Stimulated activated CD4-positive, alpha-beta T cell treated with anti-CD3 and anti-CD28 coated beads, Interleukin-12 subunit alpha, Interleukin-12 subunit beta, amount 100 ng/mL, for 48 hours (primary cell): ENCODE measurements at regions not wholly inside any gene's neighbourhood (a gene's known extent, or its start where the extent isn't known, plus 50 kb on each side); places are given as distances from the start of the nearest gene placed in this dataset.

Experiments used
- DNase-seq, 3 donors: peaks; one replicate each; pipeline ENCODE4 v3.0.0-alpha.2; 2020; ENCODE audit warnings: low read depth in 2 of 3, low spot score in 1 of 3

DNA sequence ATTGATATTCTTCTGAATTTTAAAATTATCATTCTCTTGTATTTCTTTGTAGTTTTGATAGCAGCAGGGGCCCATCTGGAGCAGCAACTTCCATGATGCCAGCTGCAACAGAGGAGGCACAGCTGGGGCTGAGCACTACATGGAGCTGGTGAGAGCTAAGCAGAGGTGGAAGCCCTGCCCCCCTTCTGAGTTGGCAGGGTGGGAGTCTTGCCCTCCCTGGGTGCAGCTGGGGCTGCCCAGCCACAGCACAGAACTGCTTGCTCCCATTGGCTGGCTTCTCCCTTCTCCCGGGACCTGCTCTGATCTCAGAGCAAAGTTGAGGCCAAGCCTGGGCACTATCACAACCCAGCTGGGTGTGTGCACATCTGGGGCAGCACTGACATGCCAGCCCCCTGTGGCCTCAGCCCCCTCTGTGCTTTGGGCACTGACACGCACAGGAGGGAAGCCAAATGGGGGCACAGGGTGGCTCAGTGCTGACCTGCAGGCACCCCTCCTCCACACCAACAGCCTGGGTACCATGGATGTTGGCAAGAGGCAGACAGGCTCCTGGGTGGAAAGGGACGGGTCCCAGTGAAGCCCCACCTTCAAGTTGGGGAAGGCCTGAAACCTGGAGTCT is 69.1 kb upstream of the EYA4 start:
- no peak for DNase-seq

DNA sequence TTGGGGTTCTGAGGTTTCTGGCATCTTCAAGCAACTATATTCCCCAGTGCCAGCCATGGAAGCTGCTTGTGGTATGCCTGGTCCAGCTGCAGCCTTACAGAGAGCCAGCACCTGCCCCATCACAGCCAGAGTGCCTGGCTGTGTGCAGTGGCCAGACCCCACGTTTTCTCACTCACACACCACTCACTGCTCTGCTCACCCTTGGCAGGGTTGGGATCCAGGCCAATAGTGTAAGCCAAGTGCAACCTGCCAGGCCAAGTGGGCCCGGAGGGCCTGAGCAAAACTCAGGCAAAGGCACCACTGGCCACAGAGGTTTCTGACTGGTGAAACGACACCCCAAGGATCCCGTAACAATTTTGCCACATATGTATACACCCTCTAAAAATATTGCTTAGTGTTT is 67.9 kb upstream of the EYA4 start:
- no peak for DNase-seq

DNA sequence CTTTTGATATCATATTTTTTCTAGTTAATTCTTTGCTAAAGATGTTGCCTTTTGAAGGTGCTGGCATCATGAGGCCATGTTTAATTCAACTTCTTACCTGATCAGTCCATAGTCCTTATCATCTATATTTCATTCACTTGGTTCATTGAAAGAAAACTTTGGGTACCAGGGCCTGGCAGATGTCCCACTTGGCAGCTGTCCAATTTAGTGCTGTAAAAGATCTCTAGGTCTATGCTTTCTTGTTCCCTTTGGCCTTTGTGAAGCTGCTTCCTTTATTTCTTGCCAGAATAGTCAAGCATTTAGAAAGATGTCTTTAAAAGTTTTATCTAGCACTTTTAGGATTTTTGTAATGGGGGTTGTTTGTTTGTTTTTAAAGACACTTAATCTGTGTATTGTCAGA is 61.7 kb upstream of the EYA4 start:
- DNase-seq = no peak

DNA sequence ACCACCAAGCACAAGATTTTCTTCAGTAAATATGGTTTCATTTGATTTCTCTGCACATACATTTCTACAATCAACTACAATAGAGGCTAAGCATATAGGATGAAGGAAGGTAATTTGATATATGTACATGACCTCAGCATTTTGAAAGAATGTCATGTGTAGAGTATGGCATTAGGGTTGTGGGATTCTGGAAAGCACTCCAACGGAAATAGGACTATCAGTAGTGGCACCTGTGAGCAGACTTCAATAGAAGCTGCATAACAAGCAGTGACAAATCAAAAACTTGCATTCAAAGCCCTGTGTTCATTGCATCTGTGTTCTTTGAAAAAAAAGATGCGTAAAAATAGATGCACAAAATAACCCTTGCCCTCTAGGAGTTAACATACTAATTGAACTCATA is 57.5 kb upstream of the EYA4 start:
- no peak for DNase-seq

DNA sequence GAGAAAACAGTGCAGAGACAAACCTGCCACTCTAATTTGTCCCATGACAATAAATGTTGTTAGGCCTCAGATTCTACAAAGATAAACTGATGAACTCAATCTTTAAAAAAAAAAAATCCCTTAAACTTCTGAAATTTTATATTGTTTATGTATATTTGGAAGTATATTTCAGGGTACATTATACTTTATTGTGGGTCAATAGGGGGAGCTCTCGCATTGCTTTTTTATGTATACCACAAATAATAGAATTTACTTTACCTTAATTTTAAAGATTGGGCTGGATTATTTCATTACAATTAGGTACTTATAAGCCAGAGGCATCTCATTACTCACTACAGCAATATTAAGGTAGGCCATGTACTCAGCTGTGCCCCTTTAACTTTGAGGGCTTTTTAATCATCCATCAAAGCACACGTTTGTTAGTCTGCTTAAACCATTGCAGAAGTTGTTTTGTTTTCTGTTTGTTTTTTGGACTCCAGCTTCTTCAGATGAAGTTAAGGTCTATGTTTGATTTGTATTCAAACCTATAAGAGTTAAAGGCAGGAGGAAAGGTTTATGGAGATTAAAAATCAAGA is 56.3 kb upstream of the EYA4 start:
- DNase-seq = no peak

DNA sequence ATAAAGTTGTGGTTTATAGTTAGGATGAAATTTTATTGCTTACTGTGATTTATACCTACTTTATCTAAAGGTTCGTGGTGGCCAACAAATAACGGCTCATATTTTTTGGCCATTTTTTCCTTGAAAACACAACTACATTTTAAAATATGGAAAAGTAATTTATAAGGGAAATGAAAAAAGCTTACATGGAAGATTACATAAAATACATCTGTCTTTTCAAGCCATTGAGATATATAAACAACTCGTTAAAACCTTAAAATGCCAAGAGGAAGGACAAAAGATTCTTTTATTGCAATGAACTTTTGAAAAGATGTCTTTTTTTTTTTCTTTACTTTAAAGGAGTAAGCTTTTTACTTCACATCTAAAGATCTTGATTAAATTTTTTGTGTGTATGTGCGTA is 55.4 kb upstream of the EYA4 start:
- no peak for DNase-seq

DNA sequence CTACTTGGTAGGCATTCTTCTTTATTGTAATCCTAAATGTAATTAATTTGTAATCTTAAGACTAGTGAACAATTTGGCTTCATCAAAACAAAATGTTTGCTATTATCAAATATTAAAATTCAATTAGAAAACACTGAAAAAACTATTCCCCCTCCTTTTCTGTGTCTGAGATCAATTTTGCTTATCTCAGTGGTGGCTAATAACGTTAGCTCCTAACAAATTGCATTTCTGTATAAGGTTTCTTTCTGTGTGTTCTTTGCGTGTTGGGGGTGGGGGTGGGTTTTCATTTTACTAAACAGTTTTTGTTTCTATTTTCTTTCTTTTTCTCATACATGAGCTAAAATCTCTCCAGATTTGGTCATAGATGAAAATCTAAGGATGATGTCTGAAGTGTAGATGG is 54.0 kb upstream of the EYA4 start:
- DNase-seq = no peak

DNA sequence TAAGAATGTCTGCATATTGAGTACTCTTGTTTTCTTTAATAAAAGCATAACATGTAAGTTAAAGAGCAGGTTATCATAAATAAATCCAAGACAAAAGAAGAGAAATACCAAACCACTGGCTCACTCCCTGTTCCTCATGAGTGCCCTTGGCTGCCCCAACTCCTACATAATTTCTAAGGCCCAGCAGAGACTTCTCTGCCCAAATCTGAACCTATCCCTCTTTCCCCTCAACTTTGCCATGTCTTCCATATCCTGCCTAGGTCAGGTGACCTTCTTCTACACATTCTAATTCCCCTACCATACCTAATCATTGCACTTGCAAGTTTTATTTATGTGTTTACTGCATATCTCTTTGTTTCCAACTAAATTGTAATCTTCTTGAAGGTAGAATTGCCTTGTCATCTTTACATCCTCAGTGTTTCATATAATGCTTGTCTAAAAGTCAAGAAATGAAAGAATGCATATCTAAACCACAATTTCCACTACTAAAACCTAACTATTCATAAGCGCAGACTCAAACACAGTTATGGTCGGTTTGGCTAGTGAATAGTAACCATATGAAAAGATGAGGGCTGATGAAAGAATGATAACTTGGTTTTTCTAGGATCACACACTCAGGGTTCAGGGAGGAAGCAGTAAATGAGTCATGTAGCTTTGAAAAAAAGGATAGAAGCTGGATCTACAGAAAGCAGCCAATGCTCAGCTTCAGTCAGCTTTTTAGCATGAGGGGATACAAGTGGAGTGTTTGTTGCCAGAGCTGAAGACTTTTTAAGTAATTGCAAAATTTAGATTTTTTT is 53.3 kb upstream of the EYA4 start:
- no peak for DNase-seq

DNA sequence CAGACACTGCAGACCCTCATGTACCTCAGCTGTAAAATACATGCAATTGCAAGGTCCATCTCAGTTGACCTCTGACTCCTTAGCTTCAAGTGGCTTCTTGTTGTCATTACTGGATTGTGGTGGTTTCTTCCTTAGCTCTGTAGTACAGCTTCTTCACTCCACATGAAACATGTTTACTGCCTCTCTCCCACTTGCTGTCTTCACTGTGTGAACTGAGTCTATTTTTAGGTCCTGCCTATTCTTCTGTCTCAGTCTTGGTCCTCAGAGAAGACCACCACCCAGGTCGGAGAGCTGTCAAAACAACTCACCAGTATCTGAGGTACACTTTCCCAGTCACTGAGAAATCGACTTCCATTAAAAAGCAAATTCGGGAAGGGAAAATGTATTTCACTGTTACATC is 50.2 kb upstream of the EYA4 start:
- no peak for DNase-seq

DNA sequence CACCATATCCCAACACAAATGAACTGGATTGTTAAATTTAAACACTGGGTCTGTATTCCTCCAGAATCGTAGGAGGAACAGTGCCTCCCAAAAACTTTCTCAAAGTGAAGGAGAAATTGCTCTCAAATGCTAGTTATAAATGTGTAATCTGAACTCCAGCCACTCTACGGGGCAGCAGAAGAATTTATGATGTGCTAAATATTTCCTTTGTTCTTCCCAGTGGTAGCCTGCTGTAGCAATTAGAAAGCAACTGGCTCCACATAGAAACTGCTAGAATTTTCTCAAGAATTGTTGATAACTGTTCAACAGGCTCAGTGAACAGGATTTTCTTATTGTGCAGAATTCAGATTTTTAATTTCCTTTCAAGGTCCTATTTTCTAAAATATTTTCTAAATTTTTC is 49.8 kb upstream of the EYA4 start:
- no peak for DNase-seq
